Cerebellar nuclear complex (tissue), 1 donor: ENCODE measurements at regions not wholly inside any gene's neighbourhood (a gene's known extent, or its start where the extent isn't known, plus 50 kb on each side); places are given as distances from the start of the nearest gene placed in this dataset.
"Not testable (repeated sequence)": the region's sequence is repeated elsewhere in the genome, so short reads cannot be mapped to it uniquely, and the experiment has no call there.

Experiments used
- DNase-seq, 2 experiments: peaks; one replicate each; lab custom pipeline; 2025; lab: John Stamatoyannopoulos, UW

- no peak for DNase-seq
Measured at GRCh38 chr4:71210823-71211222, 128.0 kb upstream of the SLC4A4 start.

DNA sequence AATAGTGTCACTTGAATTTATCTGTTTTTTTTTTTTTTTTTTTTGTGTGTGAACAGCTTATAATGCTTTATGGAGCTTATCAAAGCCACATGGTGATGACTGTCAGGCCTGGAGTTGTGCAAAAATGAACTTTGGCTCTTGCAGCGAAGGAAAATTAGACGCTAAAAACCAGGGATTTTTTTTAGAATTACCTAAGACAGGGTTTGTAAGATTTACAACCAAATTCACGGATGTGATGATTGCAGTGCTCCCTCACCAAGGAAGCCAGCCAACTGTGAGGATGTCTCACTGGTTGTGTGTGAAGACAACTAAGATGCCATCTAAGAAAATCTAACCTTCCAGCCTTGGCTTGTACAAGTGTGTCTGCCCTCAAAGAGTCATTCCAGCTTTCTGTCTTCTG lies 127.1 kb upstream of the SLC4A4 start:
- no peak for DNase-seq

GRCh38 chr4:71212216-71212615 lies 126.6 kb upstream of the SLC4A4 start:
- no peak for DNase-seq

- no peak for DNase-seq
Measured at GRCh38 chr4:71214578-71214977, 124.2 kb upstream of the SLC4A4 start.

- no peak for DNase-seq
Measured at GRCh38 chr4:71216316-71216959, 122.4 kb upstream of the SLC4A4 start.

GRCh38 chr4:71217688-71218087 lies 121.1 kb upstream of the SLC4A4 start:
- DNase-seq = no peak

DNA sequence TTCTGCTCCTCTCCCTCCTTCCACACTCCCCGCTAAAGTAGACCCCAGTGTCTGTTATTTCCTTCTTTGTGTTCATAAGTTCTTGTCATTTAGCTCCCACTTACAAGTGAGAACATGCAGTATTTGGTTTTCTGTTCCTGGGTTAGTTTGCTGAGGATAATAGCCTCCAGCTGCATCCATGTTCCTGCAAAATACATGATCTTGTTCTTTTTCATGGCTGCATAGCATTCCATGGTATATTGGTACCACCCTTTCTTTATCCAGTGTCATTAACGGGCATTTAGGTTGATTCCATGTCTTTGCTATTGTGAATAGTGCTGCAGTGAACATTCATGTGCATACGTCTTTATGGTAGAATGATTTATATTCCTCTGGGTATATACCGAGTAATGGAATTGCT lies 118.0 kb upstream of the SLC4A4 start:
- not testable (repeated sequence) for DNase-seq

GRCh38 chr4:71221510-71222466 lies 117.0 kb upstream of the SLC4A4 start:
- DNase-seq = no peak

GRCh38 chr4:71222661-71223060 lies 116.2 kb upstream of the SLC4A4 start:
- no peak for DNase-seq

DNA sequence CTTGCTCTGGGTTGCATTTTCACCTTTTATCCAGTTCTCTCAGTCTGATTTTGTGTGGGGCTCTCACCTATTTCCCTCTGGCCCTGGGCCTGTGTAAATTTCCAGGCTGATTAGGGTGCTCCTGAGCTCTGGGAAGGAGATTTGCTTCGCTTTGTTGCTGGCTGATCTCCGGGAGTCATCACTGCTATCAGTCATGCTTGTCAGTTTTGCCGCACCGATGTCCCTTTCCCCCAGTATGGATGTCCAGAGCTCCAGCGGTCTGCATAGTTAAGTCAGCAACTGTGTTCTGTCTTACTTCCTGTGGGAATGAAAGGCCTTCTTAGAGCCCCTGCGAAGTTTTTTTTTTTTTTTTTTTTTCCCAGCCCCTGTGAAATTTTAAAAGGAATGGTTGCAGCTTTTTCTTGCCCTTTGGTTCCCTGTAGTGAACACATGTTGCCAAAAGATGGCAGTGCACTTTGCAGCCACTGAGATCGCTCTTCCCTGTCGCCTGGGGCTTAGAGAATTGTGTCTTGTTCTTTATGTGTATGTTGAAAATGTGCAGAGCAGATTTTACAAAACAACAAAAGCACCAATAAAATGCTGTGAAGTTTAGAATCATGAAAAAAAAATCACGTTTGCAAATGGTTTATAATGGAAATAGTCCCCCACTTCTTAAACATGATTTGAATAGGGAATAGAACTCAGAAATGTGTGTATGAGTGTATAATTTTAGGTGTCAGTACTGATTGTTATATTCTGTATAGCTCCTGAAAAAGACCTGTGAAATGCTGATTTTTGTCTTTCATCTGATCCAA lies 109.1 kb upstream of the SLC4A4 start:
- DNase-seq = peak in 1 of 2 experiments; percentile 45

- DNase-seq = no peak
Measured at GRCh38 chr4:71230271-71231128, 108.3 kb upstream of the SLC4A4 start.

DNA sequence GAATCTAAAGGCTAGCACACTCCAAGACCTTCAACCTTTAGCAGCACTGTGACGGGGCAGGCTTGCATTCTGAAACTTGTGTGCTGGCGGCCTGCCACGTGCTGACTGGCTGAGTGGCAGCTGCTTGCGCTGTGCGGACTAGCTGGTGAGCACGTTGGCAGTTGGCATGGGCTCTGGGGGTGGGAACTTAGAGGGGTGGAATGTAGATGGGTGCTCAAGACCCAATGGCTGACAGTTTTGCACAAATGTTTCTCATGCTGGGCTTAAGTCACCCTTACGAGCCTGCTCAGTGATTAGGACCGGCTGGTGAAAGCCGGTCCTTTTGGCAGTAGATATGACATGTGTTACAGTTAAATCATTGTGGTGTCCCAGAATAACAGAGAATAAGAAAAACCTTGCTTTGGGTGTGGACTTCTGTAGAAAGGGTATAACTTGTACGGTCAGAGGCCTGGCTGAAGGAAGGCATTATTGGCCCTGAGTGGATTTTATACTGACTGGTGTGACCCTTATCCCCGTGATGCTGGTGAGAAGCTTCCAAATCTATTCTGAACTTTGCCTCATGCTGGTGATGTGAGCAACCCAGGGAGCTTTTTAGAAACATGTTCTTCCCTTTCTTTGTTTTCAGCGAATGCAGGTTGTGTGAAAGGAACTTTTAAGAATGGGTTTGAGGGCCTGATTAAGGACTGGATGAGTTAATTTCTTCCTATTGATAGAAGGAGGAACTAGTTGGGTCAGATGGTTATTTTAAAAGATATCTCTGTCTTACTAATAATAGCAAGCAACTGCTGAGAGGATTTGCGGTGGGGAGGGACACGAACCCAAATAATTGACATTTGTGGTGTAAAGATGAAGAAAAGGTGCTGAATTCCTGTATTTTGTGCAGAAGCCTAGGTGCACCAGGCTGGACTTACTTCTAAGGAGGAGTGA lies 107.4 kb upstream of the SLC4A4 start:
- DNase-seq = no peak

DNA sequence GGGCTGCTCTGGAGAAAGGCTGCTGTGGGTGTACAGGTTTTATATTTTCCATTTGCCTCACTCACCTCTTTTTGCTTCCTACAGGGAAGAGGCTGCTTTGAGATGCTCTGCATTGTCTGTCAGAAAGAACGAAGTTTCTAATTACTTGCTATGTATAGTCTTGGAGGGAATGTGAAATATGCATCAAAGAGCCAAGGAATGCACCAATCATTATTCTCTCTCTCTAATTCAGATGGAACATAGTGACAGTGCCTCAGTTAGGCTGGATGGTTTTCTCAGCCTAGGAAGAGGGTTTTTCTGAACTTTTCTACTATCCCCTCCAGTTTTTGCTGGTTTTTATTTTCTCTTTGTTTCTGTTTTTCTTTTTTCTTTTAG lies 106.8 kb upstream of the SLC4A4 start:
- no peak for DNase-seq

- no peak for DNase-seq
Measured at GRCh38 chr4:71232846-71233245, 106.0 kb upstream of the SLC4A4 start.

DNA sequence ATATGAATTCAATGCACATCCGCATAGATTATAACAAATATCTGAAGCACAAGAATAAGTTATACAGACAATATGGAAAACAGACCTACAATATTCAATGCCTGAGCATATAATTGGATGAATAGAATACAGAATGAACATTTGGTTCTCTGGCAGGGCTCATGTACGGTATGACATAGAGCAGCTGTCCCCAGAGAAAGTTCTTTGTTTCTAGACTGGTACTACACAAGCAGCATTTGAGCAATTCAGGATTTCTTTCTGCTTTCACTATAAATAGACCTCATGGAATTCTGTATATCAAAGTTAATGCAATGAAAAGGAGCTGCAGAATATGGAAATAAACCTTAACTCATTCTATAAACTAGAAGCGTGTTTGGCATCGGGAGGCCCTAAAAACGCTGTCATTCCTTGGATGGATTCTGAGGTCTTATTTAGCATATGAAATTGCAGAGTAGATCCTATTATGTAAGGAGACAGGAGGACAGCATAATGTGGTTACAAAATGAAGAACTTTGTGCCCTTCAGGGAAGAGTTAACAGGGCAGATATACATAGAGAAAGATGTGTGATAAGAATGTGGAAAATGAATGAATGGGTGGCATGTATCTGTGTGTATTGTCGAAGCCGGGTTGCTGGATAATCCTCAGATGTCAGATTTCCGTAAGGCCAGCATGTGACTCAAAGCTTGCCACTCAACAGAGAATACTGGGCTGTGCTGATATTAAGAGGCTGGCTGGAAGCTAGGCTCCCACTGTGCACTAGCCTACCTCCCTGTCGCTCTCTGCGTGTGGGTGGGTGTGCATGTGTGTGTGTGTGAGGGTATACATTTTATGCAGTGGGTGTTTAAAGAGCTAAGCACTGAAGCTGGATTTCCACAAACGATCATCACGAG lies 103.3 kb upstream of the SLC4A4 start:
- peak in 1 of 2 experiments; percentile 62 for DNase-seq

DNA sequence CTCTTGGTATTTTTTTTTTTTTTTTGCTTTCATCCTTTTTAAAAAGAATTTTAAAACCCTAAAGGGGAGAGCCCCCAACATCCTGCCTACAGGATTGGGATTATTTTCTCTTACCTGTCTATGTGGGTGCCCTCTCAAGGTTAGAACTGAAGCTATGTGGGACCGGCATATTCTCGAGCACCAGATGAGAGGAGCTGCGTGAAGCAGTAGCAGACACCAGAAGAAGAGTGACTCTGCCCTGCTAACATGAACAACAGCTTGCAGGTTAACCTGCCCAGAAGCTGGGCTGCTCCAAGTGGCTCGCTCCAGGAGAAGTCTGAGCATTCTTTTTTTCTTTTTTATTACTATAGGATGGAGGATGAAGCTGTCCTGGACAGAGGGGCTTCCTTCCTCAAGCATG lies 102.6 kb upstream of the SLC4A4 start:
- DNase-seq = peak in 1 of 2 experiments; percentile 41

DNA sequence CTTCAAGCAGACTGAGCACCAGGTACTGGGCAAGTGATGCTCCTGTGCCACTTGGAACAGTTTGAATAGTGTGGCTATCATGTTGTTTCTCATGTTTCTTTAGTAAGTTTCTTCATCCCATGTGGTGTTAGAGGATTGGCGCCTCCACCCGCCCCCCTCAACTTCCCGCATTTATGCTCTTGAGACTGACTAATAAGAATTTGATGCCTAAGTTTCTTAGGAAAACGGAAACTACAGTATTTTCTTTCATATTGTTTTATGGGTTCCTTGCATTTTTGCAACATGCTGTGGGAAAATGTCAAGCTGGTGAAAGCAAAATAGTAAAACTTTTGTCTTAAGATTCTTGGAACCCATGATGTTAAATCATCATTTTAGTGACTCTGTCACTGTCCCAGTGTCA lies 101.2 kb upstream of the SLC4A4 start:
- no peak for DNase-seq

DNA sequence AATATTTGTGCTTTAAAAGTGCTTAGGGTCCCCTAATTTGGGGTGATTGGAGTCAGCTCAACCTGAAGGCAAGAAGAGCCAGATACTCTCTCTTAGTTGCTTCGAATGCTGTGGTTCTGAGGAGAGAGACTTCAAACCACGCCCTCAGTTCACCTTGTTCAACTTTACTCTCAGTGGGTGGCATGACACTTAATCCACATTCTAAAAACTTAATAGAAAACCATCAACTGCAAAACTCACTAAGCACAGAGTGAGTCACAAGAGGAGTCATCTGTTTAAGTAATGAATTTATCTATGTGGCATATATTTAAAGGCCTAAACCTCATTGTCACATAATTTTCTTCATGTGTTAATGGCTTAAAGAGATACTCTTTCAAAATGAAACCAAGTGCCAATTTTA lies 99.5 kb upstream of the SLC4A4 start:
- no peak for DNase-seq

DNA sequence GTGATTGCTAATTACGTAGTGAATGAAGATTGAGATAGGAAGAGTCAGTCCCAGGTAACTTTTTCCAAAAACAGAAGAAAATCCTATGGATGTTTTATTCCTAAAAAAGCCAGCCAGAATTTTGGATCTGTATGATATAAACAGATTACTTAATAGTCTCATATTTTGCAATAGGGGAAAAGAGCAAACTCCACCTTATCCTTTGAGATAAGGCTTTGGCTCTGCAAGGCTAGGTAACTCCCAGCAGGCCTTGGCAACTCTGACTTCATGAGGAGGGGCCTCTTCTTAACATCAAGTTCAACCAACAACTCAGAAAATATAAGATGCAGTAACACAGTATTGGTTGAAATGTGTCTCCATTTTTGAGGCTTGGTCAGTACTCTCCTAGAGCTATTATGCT lies 98.7 kb upstream of the SLC4A4 start:
- no peak for DNase-seq
